GM12878 (cell line): ENCODE measurements at regions not wholly inside any gene's neighbourhood (a gene's known extent, or its start where the extent isn't known, plus 50 kb on each side); places are given as distances from the start of the nearest gene placed in this dataset.

ENCODE experiments used
- ATAC-seq: fragments of 200-7000 bp; cut with Tn5 transposase; 3 replicates; pipeline ENCODE4 v1.9.1; 2020; ENCODE audit warnings: mild to moderate bottlenecking, moderate library complexity
- BruUV-seq: library from RNA; stranded (reverse); fragments of 400-500 nt; replicated peaks from 2 replicates; lab custom pipeline; 2021; lab: Mats Ljungman, UMichigan
- CTCF ChIA-PET: fragments of 300-600 bp; sonication (Branson Sonifier 250); formaldehyde crosslinking; extraction: SDS; loops from one replicate; lab custom pipeline; 2021; ENCODE audit warnings: inconsistent platforms; lab: Yijun Ruan, JAX
- POLR2A ChIA-PET: fragments of 350-600 bp; formaldehyde crosslinking; extraction: SDS; loops from one replicate; lab custom pipeline; 2021; ENCODE audit warnings: inconsistent platforms; lab: Charles Lee
- RAD21 ChIA-PET: fragments of 300-600 bp; sonication (Branson Sonifier 250); formaldehyde crosslinking; loops from one replicate; lab custom pipeline; 2023; ENCODE audit warnings: antibody characterized with exemption; ENCODE audit not compliant: unreplicated experiment; lab: Charles Lee
- SMC1A ChIA-PET: fragments of 300-600 bp; sonication (Branson Sonifier 250); formaldehyde crosslinking; loops from one replicate; lab custom pipeline; 2023; ENCODE audit not compliant: unreplicated experiment, uncharacterized antibody; lab: Charles Lee
- DNase-seq: peaks from one replicate; pipeline ENCODE4 v3.0.0-alpha.2; 2011; ENCODE audit warnings: low read depth, low spot score
- FAIRE-seq: peaks from 3 replicates; lab custom pipeline; 2011; peaks lifted over from hg19 to GRCh38; lab: Jason Lieb, UNC
- H2AFZ ChIP-seq: 2 replicates; pipeline ENCODE4 v1.6.0; 2011; ENCODE audit warnings: low read depth, low read length, control low read depth; ENCODE audit not compliant: control insufficient read depth
- H3K27ac ChIP-seq: 2 replicates; pipeline ENCODE4 v1.5.1; 2011; ENCODE audit warnings: control low read depth; ENCODE audit not compliant: control insufficient read depth, insufficient read depth
- H3K27me3 ChIP-seq, 2 experiments: replicated peaks in 1 of 2; 2 replicates each; pipeline versions ENCODE4 v1.6.0 to v1.6.1; 2011; ENCODE audit warnings: low read length in 1 of 2; ENCODE audit not compliant: control insufficient read depth in 2 of 2, insufficient read depth in 2 of 2
- H3K36me3 ChIP-seq, 2 experiments: 2 replicates each; pipeline ENCODE4 v1.5.1; 2011; ENCODE audit warnings: low read length in 1 of 2; ENCODE audit not compliant: control insufficient read depth in 2 of 2, insufficient read depth in 2 of 2
- H3K4me1 ChIP-seq: 2 replicates; pipeline ENCODE4 v1.6.1; 2011; ENCODE audit warnings: mild to moderate bottlenecking, low read length, moderate library complexity, mixed read lengths; ENCODE audit not compliant: control insufficient read depth, insufficient read depth
- H3K4me2 ChIP-seq: 2 replicates; pipeline ENCODE4 v1.6.0; 2011; ENCODE audit warnings: control low read depth; ENCODE audit not compliant: control insufficient read depth, insufficient read depth
- H3K4me3 ChIP-seq: fragments of 200-600 bp; sonication (generic); 2 replicates; pipeline ENCODE4 v1.5.1; 2016
- H3K79me2 ChIP-seq: 2 replicates; pipeline ENCODE4 v1.6.0; 2011; ENCODE audit warnings: low read length; ENCODE audit not compliant: control insufficient read depth, insufficient read depth
- H3K9ac ChIP-seq: 2 replicates; pipeline ENCODE4 v1.8.0; 2011; ENCODE audit warnings: low read length, control low read depth, mixed read lengths; ENCODE audit not compliant: control insufficient read depth, insufficient read depth
- H3K9me3 ChIP-seq: replicated peaks from 3 replicates; pipeline ENCODE4 v1.5.1; 2011; ENCODE audit warnings: mild to moderate bottlenecking, low read length; ENCODE audit not compliant: control insufficient read depth, insufficient read depth
- H4K20me1 ChIP-seq: 2 replicates; pipeline ENCODE4 v1.6.0; 2011; ENCODE audit not compliant: control insufficient read depth, insufficient read depth
- CTCF ChIP-seq, 3 experiments: IDR thresholded peaks in 2 of 3; conservative IDR thresholded peaks in 1 of 3; 2 replicates each; pipeline ENCODE4 v1.5.1; 2011; ENCODE audit warnings: low read depth in 3 of 3, low read length in 3 of 3, mild to moderate bottlenecking in 3 of 3, control low read depth in 2 of 3, moderate library complexity in 2 of 3, inconsistent platforms in 1 of 3, mixed read lengths in 1 of 3; ENCODE audit not compliant: control insufficient read depth in 2 of 3, insufficient read depth in 1 of 3; ENCODE audit errors: extremely low read depth in 1 of 3
- NKRF ChIP-seq: fragments of 450-650 bp; conservative IDR thresholded peaks from 2 replicates; pipeline ENCODE4 v1.6.1; 2017; ENCODE audit warnings: mild to moderate bottlenecking, moderate library complexity
- WGBS: methylation state at CpG from one replicate; pipeline ENCODE4 v1.1.6; 2016; ENCODE audit warnings: low lambda C conversion rate; ENCODE audit not compliant: insufficient replicate concordance, insufficient coverage; ENCODE audit errors: missing lambda C conversion rate; 5-methylcytosine and 5-hydroxymethylcytosine counted together
- in situ Hi-C: fragments of 300-500 bp; cut with MboI; formaldehyde crosslinking; loops from 9 replicates; pipeline ENCODE4 v1.14.3; 2018; ENCODE audit warnings: mixed read lengths
- intact Hi-C: fragments of 100-400 bp; cut with micrococcal nuclease; formaldehyde crosslinking; loops from one replicate; pipeline ENCODE4 v1.14.2; 2022; ENCODE audit not compliant: unreplicated experiment

GRCh38 chr2:155368934-155369333, 670.4 kb downstream of the KCNJ3 start:
- H3K4me2 ChIP-seq: no peak overlapping the region
- intact Hi-C loops (loop anchor here (2.0 to 10.0 kb wide), 2 partner anchors 448 to 1686 kb away; no protein-coding TSS in a partner anchor), in situ Hi-C loops (loop anchor here (25.0 kb wide), 1 partner anchor 1518 kb away; no protein-coding TSS in a partner anchor)
- peak; percentile 64 for ATAC-seq
- no peak for DNase-seq
- no peak for TF ChIP-seq NKRF
- TF ChIP-seq CTCF (IDR thresholded peaks at IDR 0.05 in 2 of 3, conservative IDR thresholded peaks at IDR 0.05 in 1 of 3; ENCODE audit: control insufficient read depth in 2 of 3, extremely low read depth in 1 of 3, insufficient read depth in 1 of 3, low read depth in 3 of 3, low read length in 3 of 3): peak; percentile 9 to 30 (median 14); a peak in 2 of 6 replicates
- H3K9me3 ChIP-seq: no peaks in the 10 kb centered on the region
- H3K27me3 ChIP-seq: no peaks in the 10 kb centered on the region
- ChIA-PET SMC1A (interaction anchor here (0.9 to 1.8 kb wide), 4 partner anchors 10 to 1825 kb away, joined by 3 to 6 read pairs (median 4); no protein-coding TSS in a partner anchor), CTCF (interaction anchor here (0.8 to 1.9 kb wide), 10 partner anchors 8 to 1824 kb away, joined by 3 to 10 read pairs (median 4); no protein-coding TSS in a partner anchor), POLR2A (no interaction called here), RAD21 (interaction anchor here (0.6 to 1.6 kb wide), 3 partner anchors 8 to 1825 kb away, joined by 3 to 6 read pairs (median 3); no protein-coding TSS in a partner anchor)
- H3K4me3 ChIP-seq: no peak overlapping the region
- H3K4me1 ChIP-seq: no peaks in the 10 kb centered on the region
- no peak overlapping the region for H2AFZ ChIP-seq
- no peak overlapping the region for H3K27ac ChIP-seq
- no TSS peak for BruUV-seq
- H3K9ac ChIP-seq: no peak overlapping the region
- H4K20me1 ChIP-seq: no peaks in the 10 kb centered on the region
- FAIRE-seq: peak; percentile 38
- no peaks in the 10 kb centered on the region for H3K79me2 ChIP-seq
- WGBS: 0% methylated on average over 1 of the region's 1 CpG
- H3K36me3 ChIP-seq: no peaks in the 10 kb centered on the region
